H9 (cell line): ENCODE measurements at regions not wholly inside any gene's neighbourhood (a gene's known extent, or its start where the extent isn't known, plus 50 kb on each side); places are given as distances from the start of the nearest gene placed in this dataset.
A peak's percentile ranks its signal among the peaks of the same experiment; 100 is the strongest.

Experiments used
- DNase-seq: peaks from one replicate; pipeline ENCODE4 v3.0.0-alpha.2; 2017
- H2AFZ ChIP-seq: one replicate; pipeline ENCODE4 v1.6.1; 2013; ENCODE audit warnings: mild to moderate bottlenecking, low read length, control low read depth, moderate library complexity
- H2AK5ac ChIP-seq: 2 replicates; pipeline ENCODE4 v1.6.1; 2013; ENCODE audit warnings: low read length, control low read depth, mixed read lengths; ENCODE audit not compliant: insufficient read length
- H2BK120ac ChIP-seq: one replicate; pipeline ENCODE4 v1.6.1; 2013; ENCODE audit warnings: low read depth, mild to moderate bottlenecking, low read length, control low read depth, inconsistent platforms; ENCODE audit not compliant: poor library complexity, severe bottlenecking
- H2BK12ac ChIP-seq: 2 replicates; pipeline ENCODE4 v1.6.1; 2013; ENCODE audit warnings: low read length, control low read depth, mixed read lengths, low read depth; ENCODE audit not compliant: insufficient read length
- H2BK15ac ChIP-seq: 2 replicates; pipeline ENCODE4 v1.6.1; 2013; ENCODE audit warnings: low read depth, low read length, control low read depth
- H2BK20ac ChIP-seq: one replicate; pipeline ENCODE4 v1.6.1; 2013; ENCODE audit warnings: low read depth, mild to moderate bottlenecking, low read length, control low read depth, inconsistent platforms; ENCODE audit not compliant: poor library complexity, severe bottlenecking
- H2BK5ac ChIP-seq: 2 replicates; pipeline ENCODE4 v1.6.1; 2013; ENCODE audit warnings: low read length, control low read depth, mixed read lengths; ENCODE audit not compliant: insufficient read length
- H3K14ac ChIP-seq: 2 replicates; pipeline ENCODE4 v1.6.1; 2013; ENCODE audit warnings: low read length, control low read depth; ENCODE audit not compliant: insufficient read depth
- H3K18ac ChIP-seq: 2 replicates; pipeline ENCODE4 v1.6.1; 2013; ENCODE audit warnings: low read depth, mild to moderate bottlenecking, mixed read lengths, low read length, control low read depth; ENCODE audit not compliant: insufficient read length
- H3K23ac ChIP-seq: 2 replicates; pipeline ENCODE4 v1.6.1; 2013; ENCODE audit warnings: low read length, control low read depth, mixed read lengths, low read depth; ENCODE audit not compliant: insufficient read length
- H3K23me2 ChIP-seq: 2 replicates; pipeline ENCODE4 v1.6.1; 2013; ENCODE audit warnings: low read depth, mild to moderate bottlenecking, mixed read lengths, low read length, control low read depth; ENCODE audit not compliant: insufficient read length, poor library complexity, severe bottlenecking
- H3K27ac ChIP-seq: 2 replicates; pipeline ENCODE4 v1.5.1; 2013; ENCODE audit warnings: low read length, control low read depth, mixed read lengths, low read depth; ENCODE audit not compliant: insufficient read length
- H3K27me3 ChIP-seq: 2 replicates; pipeline ENCODE4 v1.6.1; 2013; ENCODE audit warnings: low read length, control low read depth, inconsistent platforms; ENCODE audit not compliant: insufficient read depth
- H3K4ac ChIP-seq: 2 replicates; pipeline ENCODE4 v1.6.1; 2013; ENCODE audit warnings: low read depth, mild to moderate bottlenecking, control low read depth, inconsistent platforms, low read length, moderate library complexity
- H3K4me1 ChIP-seq: 2 replicates; pipeline ENCODE4 v1.6.1; 2013; ENCODE audit warnings: low read length, control low read depth, inconsistent platforms; ENCODE audit not compliant: insufficient read depth
- H3K4me2 ChIP-seq: 2 replicates; pipeline ENCODE4 v1.6.1; 2013; ENCODE audit warnings: low read length, control low read depth, mixed read lengths; ENCODE audit not compliant: insufficient read length, insufficient read depth
- H3K56ac ChIP-seq: 2 replicates; pipeline ENCODE4 v1.6.1; 2013; ENCODE audit warnings: low read depth, mild to moderate bottlenecking, mixed read lengths, low read length, control low read depth; ENCODE audit not compliant: insufficient read length
- H3K79me1 ChIP-seq: 2 replicates; pipeline ENCODE4 v1.6.1; 2013; ENCODE audit warnings: low read depth, mild to moderate bottlenecking, moderate library complexity, low read length, control low read depth, inconsistent platforms; ENCODE audit not compliant: insufficient read depth, poor library complexity, severe bottlenecking
- H3K79me2 ChIP-seq: 2 replicates; pipeline ENCODE4 v1.6.1; 2013; ENCODE audit warnings: low read length, control low read depth, inconsistent platforms; ENCODE audit not compliant: insufficient read depth
- H3K9ac ChIP-seq: 2 replicates; pipeline ENCODE4 v1.6.1; 2013; ENCODE audit warnings: low read length, control low read depth, mixed read lengths; ENCODE audit not compliant: insufficient read length; ENCODE audit errors: extremely low read depth
- H3K9me3 ChIP-seq: one replicate; pipeline ENCODE4 v1.6.1; 2013; ENCODE audit warnings: low read depth, low read length, inconsistent platforms; ENCODE audit not compliant: control insufficient read depth
- H3T11ph ChIP-seq: one replicate; pipeline ENCODE4 v1.6.1; 2013; ENCODE audit warnings: mild to moderate bottlenecking, low read length, control low read depth, inconsistent platforms
- H4K20me1 ChIP-seq: one replicate; pipeline ENCODE4 v1.6.1; 2013; ENCODE audit not compliant: control insufficient read depth, insufficient read length, insufficient read depth
- H4K5ac ChIP-seq: 2 replicates; pipeline ENCODE4 v1.6.1; 2013; ENCODE audit warnings: low read depth, mild to moderate bottlenecking, mixed read lengths, low read length, control low read depth; ENCODE audit not compliant: insufficient read length
- H4K8ac ChIP-seq: replicated peaks from 2 replicates; pipeline ENCODE4 v1.6.1; 2013; ENCODE audit warnings: low read length, control low read depth, mixed read lengths, low read depth; ENCODE audit not compliant: insufficient read length
- H4K91ac ChIP-seq: 2 replicates; pipeline ENCODE4 v1.6.1; 2013; ENCODE audit warnings: low read depth, mild to moderate bottlenecking, moderate library complexity, mixed read lengths, low read length, control low read depth; ENCODE audit not compliant: insufficient read length
- H3K27ac Mint-ChIP-seq, 3 experiments: 2 replicates in 2 of 3; 3 replicates in 1 of 3; pipeline ENCODE4 v1.8.0; 2020 to 2021; ENCODE audit warnings: mixed read lengths in 3 of 3, mild to moderate bottlenecking in 1 of 3, moderate library complexity in 1 of 3
- H3K27me3 Mint-ChIP-seq: 2 replicates; pipeline ENCODE4 v1.8.0; 2021; ENCODE audit warnings: low read depth, mild to moderate bottlenecking, moderate library complexity, mixed read lengths
- H3K36me3 Mint-ChIP-seq, 3 experiments: 2 replicates in 2 of 3; 3 replicates in 1 of 3; pipeline ENCODE4 v1.8.0; 2020 to 2021; ENCODE audit warnings: low read depth in 3 of 3, mixed read lengths in 3 of 3; ENCODE audit not compliant: insufficient read depth in 1 of 3
- H3K4me1 Mint-ChIP-seq, 2 experiments: 2 replicates each; pipeline ENCODE4 v1.8.0; 2020; ENCODE audit warnings: mixed read lengths in 2 of 2
- H3K4me3 Mint-ChIP-seq, 2 experiments: 2 replicates in 1 of 2; 3 replicates in 1 of 2; pipeline ENCODE4 v1.8.0; 2020 to 2021; ENCODE audit warnings: mild to moderate bottlenecking in 2 of 2, mixed read lengths in 2 of 2, moderate library complexity in 1 of 2
- H3K9me3 Mint-ChIP-seq, 2 experiments: 2 replicates in 1 of 2; 3 replicates in 1 of 2; pipeline ENCODE4 v1.8.0; 2020; ENCODE audit warnings: mild to moderate bottlenecking in 2 of 2, mixed read lengths in 2 of 2, moderate library complexity in 1 of 2
- WGBS: extraction: QIAGEN DNeasy Blood & Tissue Kit; methylation state at CpG from one replicate; pipeline ENCODE4 v1.1.7; 2013; ENCODE audit warnings: missing lambda C conversion rate, low lambda C conversion rate, mixed read lengths; ENCODE audit not compliant: insufficient read length; ENCODE audit errors: extremely low coverage; 5-methylcytosine and 5-hydroxymethylcytosine counted together
- TF ChIP-seq, protein P1 (sequence below): fragments of 200-600 bp; sonication (generic); conservative IDR thresholded peaks from 3 replicates; pipeline ENCODE4 v1.8.0; 2021; ENCODE audit warnings: antibody characterized with exemption, mild to moderate bottlenecking

DNA sequence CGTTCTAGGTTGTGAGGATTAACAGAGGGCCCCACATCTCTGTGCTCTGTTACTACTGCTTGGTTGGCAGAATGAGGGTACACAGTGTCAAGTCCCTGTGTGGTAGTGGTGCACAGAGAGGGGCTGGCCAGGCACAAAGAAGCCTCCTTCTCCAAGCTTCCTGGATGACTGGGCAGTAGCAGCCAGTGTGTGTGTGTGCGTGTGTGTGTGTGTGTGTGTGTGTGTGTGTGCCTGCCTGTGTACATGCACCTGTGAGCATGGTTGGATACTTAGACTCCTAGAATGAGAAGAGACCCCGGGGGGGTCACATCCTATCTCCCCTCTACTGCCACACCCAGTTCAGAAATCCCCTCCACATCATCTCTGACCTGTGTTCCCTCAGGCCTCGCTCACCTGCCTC lies 146.7 kb upstream of the UNC5B start:
- no peak overlapping the region for H3K4me2 ChIP-seq
- H4K5ac ChIP-seq, result no peak overlapping the region
- no peak overlapping the region for H2BK5ac ChIP-seq
- H4K91ac ChIP-seq, result no peak overlapping the region
- no peaks in the 10 kb centered on the region for H3K9me3 ChIP-seq
- H2BK12ac ChIP-seq, result no peak overlapping the region
- no peaks in the 10 kb centered on the region for H3K9me3 Mint-ChIP-seq
- DNase-seq, result no peak
- H3K23me2 ChIP-seq, result no peaks in the 10 kb centered on the region
- H2BK120ac ChIP-seq, result no peak overlapping the region
- H2AFZ ChIP-seq, result no peak overlapping the region
- H2BK20ac ChIP-seq, result no peak overlapping the region
- no peak overlapping the region for H3K4me3 Mint-ChIP-seq
- no peak overlapping the region for H3T11ph ChIP-seq
- H3K79me2 ChIP-seq, result no peaks in the 10 kb centered on the region
- no CpG with 5 or more reads among the region's 4 CpGs for WGBS
- H3K27ac ChIP-seq, result no peak overlapping the region
- H2AK5ac ChIP-seq, result no peak overlapping the region
- H4K20me1 ChIP-seq, result no peaks in the 10 kb centered on the region
- no peaks in the 10 kb centered on the region for H3K79me1 ChIP-seq
- no peak overlapping the region for H3K14ac ChIP-seq
- H4K8ac ChIP-seq, result no peak overlapping the region
- H3K4me1 Mint-ChIP-seq, result peaks cover 7 to 25% of the 10 kb centered on the region in 2 experiments
- no peaks in the 10 kb centered on the region for H3K36me3 Mint-ChIP-seq
- no peak overlapping the region for H3K56ac ChIP-seq
- TF ChIP-seq, protein P1, sequence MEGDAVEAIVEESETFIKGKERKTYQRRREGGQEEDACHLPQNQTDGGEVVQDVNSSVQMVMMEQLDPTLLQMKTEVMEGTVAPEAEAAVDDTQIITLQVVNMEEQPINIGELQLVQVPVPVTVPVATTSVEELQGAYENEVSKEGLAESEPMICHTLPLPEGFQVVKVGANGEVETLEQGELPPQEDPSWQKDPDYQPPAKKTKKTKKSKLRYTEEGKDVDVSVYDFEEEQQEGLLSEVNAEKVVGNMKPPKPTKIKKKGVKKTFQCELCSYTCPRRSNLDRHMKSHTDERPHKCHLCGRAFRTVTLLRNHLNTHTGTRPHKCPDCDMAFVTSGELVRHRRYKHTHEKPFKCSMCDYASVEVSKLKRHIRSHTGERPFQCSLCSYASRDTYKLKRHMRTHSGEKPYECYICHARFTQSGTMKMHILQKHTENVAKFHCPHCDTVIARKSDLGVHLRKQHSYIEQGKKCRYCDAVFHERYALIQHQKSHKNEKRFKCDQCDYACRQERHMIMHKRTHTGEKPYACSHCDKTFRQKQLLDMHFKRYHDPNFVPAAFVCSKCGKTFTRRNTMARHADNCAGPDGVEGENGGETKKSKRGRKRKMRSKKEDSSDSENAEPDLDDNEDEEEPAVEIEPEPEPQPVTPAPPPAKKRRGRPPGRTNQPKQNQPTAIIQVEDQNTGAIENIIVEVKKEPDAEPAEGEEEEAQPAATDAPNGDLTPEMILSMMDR, result no peak
- peaks cover 3% of the 10 kb centered on the region; the same call in 1 of the 2 replicates for H3K27me3 Mint-ChIP-seq
- H3K23ac ChIP-seq, result no peak overlapping the region
- no peaks in the 10 kb centered on the region for H3K27me3 ChIP-seq
- no peak overlapping the region for H3K4ac ChIP-seq
- H2BK15ac ChIP-seq, result no peak overlapping the region
- no peak overlapping the region for H3K9ac ChIP-seq
- no peak overlapping the region for H3K18ac ChIP-seq
- peak overlapping the region in 1 of 3 experiments; percentile 59; a peak in 1 of 7 replicates for H3K27ac Mint-ChIP-seq
- H3K4me1 ChIP-seq, result peaks cover 2% of the 10 kb centered on the region; the same call in 1 of the 2 replicates
